ENCODE measurements at regions not wholly inside any gene's neighbourhood (a gene's known extent, or its start where the extent isn't known, plus 50 kb on each side); places are given as distances from the start of the nearest gene placed in this dataset.

GRCh38 chr3:66934041-66934440, 64.1 kb upstream of the KBTBD8 start:
- TF ChIP-seq CTCF (conservative IDR thresholded peaks at IDR 0.05; ENCODE audit: low read depth, low read length), result no peak
- no peak for TF ChIP-seq EZH2phosphoT487 (IDR thresholded peaks at IDR 0.05; ENCODE audit: borderline replicate concordance, low read length)
